GM19467 (cell line): ENCODE measurements at regions not wholly inside any gene's neighbourhood (a gene's known extent, or its start where the extent isn't known, plus 50 kb on each side); places are given as distances from the start of the nearest gene placed in this dataset.
"Not testable (repeated sequence)": the region's sequence is repeated elsewhere in the genome, so short reads cannot be mapped to it uniquely, and the experiment has no call there.

ENCODE experiments used
- ATAC-seq: cut with Tn5 transposase; IDR thresholded peaks from one replicate; pipeline ENCODE4 v1.9.1; 2021; ENCODE audit warnings: mild to moderate bottlenecking, moderate library complexity; ENCODE audit not compliant: unreplicated experiment

- no peak for ATAC-seq
Measured at GRCh38 chr6:169974663-169975062, 223.2 kb downstream of the ERMARD start.

DNA sequence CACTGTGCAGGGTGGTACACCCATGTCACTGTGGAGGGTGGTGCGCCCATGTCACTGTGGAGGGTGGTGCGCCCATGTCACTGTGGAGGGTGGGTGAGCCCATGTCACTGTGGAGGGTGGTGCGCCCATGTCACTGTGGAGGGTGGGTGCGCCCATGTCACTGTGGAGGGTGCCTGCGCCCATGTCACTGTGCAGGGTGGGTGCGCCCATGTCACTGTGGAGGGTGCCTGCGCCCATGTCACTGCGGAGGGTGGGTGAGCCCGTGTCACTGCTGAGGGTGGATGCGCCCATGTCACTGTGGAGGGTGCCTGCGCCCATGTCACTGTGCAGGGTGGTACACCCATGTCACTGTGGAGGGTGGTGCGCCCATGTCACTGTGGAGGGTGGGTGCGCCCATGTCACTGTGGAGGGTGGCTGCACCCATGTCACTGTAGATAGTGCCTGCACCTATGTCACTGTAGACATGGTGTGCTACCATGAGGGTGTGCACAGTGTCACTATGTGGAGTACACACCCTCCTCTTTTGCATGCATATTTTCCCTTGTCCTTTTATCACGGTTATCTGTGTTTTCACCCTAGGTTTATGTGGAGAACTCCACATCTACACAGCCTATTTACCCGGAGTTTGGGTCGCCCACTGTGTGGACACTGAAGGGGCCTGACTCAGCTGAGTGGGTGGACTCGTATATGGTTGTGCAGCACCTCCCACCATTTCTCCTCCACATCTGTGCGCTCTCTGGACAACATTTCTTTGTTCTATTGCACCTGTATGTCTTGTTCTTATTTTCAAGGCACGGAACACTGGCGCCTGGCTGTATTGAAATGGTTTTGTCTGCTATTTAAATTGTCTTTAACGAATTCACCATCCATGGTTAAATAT, 222.4 kb downstream of the ERMARD start:
- ATAC-seq = not testable (repeated sequence)

- no peak for ATAC-seq
Measured at GRCh38 chr6:169972736-169973135, 221.3 kb downstream of the ERMARD start.

- no peak for ATAC-seq
Measured at GRCh38 chr6:169972101-169972651, 220.8 kb downstream of the ERMARD start.

- ATAC-seq = no peak
Measured at GRCh38 chr6:169971081-169971861, 219.8 kb downstream of the ERMARD start.

DNA sequence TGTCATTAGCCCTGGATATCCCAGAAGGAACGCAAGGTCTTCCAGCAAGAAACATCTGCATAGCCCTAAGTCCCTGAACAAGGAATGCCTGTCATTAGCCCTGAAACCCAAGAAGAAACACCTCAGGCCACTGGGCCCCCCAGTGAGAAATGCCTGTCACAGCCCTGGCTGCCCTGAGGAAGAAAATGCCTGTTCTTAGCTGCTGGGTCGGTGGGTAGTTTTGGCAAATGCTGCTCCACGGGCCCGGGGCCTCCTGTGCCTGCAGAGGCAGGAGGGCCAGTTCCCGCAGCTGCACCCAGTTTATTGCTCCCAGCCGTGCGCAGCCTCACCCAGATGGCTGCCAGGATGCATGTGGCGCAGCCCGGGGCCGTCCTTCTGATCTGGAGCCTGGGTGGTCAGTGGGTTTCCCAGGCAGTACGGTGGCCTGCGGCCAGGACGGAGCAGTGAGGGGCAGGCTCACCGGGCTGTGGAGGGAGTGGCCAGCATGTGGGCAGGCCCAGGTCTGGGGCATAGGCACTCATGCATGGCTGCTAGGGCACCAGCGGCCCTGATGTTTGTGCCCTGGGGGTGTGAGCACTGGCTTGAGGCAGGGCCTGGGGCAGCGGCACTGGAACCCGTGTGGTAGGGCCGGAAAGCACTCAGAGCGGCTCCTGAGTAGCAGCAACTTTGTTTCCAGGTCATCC, 219.0 kb downstream of the ERMARD start:
- no peak for ATAC-seq

GRCh38 chr6:169969372-169970099, 218.1 kb downstream of the ERMARD start:
- no peak for ATAC-seq

DNA sequence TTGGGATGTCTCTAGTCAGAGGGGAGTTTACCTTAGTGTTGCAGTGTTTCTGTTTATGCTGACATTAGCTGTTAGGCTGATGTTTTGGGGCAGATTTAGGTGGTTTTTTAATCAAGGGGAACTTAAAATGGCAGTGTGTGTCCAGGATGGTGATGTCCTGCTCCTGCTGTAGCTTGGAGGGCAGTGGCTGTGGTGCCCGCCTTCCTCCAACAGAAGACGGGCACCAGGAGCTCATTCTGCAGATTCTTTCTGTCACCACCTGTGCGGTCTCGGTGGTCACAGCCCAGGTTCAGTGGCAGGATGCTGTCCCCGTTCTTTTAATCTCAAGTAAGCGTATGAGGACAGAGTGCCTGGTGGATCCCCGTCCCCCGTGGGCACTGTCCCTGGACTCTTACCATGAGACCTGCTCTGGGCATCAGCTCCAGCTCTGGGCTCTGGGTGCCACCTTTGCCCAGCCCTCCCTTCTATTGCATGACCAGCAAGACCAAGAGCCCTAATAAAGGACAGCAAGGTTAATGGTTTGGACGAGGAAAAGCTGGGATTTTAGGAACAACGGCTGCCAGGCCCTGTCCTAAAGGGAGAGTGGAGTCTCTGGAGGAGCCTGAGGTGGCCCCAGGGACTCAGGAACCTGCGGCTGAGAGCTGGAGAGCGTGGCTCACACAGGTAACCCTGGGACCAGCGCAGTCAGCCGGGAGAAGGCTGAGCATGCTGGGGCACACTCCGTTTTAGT, 217.3 kb downstream of the ERMARD start:
- no peak for ATAC-seq

DNA sequence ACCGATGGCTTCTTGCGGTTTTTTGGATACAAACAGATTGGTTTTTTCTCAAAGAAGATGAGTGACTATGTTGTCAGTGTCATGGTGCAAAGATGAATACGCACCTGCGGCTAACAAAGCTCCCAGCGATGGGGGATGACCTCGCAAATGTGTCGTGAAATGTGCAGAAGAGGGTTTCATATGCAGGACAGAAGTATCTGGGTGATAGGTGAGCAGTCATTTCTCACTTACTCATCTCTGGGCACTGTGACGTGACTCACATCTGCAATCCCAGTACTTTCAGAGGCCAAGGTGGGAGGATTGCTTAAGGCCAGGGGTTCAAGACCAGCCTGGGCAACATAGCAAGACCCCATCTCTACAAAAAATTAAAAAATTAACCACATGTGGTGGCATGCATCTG, 216.3 kb downstream of the ERMARD start:
- ATAC-seq = no peak

DNA sequence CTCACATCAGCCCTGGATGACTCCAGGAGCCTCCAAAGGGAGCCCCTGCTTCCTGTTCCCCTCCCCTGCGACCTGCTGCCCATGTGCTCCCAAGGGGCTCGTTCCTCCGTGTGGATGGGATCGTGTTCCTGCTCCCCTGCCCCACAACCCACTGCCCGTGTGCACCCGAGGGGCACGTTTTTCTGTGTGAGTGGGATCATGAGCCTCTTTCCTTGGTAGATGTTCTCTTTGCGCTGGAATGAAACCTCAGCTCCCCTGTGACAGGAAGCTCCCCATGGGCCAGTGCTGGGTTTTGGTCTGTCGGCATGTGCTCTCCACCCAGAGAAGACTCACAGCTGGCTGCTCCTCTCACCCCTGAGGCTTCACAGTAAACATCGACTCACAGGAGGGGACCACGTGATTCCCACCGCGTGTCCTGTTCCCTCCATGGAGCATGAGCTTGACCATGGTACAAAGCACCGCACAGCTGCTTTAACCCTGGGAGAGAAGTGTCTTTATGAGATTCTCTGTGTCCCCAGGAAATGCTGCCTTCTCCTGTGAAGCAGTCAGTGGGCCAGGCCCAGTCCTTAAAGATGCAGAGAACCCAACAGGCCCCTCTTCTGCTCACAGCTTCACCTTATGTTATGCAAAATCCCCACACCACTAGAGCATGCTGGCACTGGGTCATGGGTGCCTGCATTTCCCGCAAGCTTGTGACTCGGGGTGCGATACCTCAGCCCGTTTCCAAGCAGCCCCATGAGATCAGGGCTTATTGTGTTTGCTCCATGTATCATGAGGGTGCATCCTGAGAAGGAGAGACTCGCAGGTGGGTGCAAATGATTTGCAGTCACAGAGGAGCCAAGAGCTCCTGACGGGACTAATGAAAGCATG, 215.1 kb downstream of the ERMARD start:
- no peak for ATAC-seq

GRCh38 chr6:169965657-169966311, 214.4 kb downstream of the ERMARD start:
- ATAC-seq = no peak

GRCh38 chr6:169965239-169965638, 213.8 kb downstream of the ERMARD start:
- no peak for ATAC-seq

GRCh38 chr6:169964486-169965180, 213.2 kb downstream of the ERMARD start:
- ATAC-seq = no peak

DNA sequence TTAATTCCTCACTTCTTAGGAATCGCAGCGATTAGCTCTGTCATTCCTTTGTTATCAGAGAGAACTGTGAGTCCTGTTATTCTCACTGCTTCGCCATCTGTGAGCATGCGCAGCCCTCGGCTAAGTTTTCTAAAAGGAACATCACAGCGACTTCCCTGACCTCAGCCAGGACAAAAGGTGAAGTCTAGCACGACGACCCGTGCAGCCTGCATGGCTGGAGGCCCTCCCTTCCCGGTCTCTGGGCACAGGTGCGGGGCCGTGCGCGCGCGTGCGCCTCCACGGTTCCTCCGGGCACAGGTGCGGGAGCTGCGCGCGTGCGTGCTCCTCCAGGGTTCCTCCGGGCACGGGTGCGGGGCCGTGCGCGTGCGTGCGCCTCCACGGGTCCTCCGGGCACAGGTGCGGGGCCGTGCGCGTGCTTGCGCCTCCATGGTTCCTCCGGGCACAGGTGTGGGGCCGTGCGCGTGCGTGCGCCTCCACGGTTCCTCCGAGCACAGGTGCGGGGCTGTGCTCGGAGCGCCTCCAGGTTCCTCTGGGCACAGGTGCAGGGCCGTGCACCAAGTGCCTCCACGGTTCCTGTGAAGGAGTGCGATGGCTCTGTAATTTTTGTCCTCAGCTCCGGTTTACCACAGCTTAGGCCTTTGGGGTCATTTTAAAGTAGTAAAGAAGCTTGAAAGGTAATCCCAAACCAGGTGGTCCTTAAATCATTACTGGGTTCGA, 212.3 kb downstream of the ERMARD start:
- ATAC-seq = no peak

GRCh38 chr6:169962604-169963469, 211.4 kb downstream of the ERMARD start:
- ATAC-seq = no peak
